Stomach (tissue), 4 donors: ENCODE measurements at regions not wholly inside any gene's neighbourhood (a gene's known extent, or its start where the extent isn't known, plus 50 kb on each side); places are given as distances from the start of the nearest gene placed in this dataset.

ENCODE experiments used
- EP300 ChIP-seq: sonication (generic); formaldehyde crosslinking; IDR thresholded peaks from one replicate; pipeline ENCODE4 v1.6.1; 2017; ENCODE audit warnings: antibody characterized with exemption
- POLR2A ChIP-seq, 4 donors: fragments of 450-650 bp; IDR thresholded peaks; one replicate each; pipeline ENCODE4 v1.6.1; 2016; ENCODE audit warnings: antibody characterized with exemption in 4 of 4, control low read depth in 2 of 4, mild to moderate bottlenecking in 1 of 4, moderate library complexity in 1 of 4
- POLR2AphosphoS5 ChIP-seq, 3 donors: sonication (generic); formaldehyde crosslinking; IDR thresholded peaks; one replicate each; pipeline ENCODE4 v1.6.1; 2016; ENCODE audit warnings: antibody characterized with exemption in 3 of 3
- TF ChIP-seq, protein P1 (sequence below), 7 experiments: fragments of 450-650 bp in 4 of 7; fragments of 200-600 bp in 3 of 7; sonication (generic) in 3 of 7; IDR thresholded peaks; one replicate each; pipeline ENCODE4 v1.5.1; 2016 to 2019; ENCODE audit warnings: antibody characterized with exemption in 7 of 7, control low read depth in 2 of 7, mild to moderate bottlenecking in 1 of 7

DNA sequence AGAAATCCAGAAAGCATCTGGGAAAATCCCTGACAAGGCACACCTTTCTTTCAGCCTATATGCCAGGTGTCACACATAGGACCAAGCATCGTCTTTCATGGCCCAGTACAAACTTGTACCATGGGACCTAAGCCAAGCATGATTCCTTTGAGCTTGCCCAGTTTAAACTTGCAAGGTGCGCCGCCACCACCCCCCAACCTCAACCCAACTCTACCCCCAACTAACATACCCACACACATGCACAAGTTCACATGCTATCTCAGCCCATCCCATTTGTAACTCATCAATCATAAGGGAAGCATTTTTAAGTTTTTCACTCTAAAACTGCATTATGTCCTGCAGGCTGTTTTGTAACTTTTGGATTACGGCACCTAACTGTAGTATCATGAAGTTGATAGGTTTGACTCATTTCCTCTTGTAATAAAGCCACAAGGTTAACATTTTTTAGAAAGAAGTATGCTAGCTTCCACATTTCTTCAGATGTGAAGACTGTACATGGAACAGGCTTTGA, 145.9 kb upstream of the FST start:
- TF ChIP-seq, protein P1, sequence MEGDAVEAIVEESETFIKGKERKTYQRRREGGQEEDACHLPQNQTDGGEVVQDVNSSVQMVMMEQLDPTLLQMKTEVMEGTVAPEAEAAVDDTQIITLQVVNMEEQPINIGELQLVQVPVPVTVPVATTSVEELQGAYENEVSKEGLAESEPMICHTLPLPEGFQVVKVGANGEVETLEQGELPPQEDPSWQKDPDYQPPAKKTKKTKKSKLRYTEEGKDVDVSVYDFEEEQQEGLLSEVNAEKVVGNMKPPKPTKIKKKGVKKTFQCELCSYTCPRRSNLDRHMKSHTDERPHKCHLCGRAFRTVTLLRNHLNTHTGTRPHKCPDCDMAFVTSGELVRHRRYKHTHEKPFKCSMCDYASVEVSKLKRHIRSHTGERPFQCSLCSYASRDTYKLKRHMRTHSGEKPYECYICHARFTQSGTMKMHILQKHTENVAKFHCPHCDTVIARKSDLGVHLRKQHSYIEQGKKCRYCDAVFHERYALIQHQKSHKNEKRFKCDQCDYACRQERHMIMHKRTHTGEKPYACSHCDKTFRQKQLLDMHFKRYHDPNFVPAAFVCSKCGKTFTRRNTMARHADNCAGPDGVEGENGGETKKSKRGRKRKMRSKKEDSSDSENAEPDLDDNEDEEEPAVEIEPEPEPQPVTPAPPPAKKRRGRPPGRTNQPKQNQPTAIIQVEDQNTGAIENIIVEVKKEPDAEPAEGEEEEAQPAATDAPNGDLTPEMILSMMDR (IDR thresholded peaks at IDR 0.05): no peak
- TF ChIP-seq POLR2A (IDR thresholded peaks at IDR 0.05): no peak
- no peak for TF ChIP-seq EP300
- TF ChIP-seq POLR2AphosphoS5 (IDR thresholded peaks at IDR 0.05): no peak
